CD14-positive monocyte (primary cell): ENCODE measurements at regions not wholly inside any gene's neighbourhood (a gene's known extent, or its start where the extent isn't known, plus 50 kb on each side); places are given as distances from the start of the nearest gene placed in this dataset.

Experiments used
- DNase-seq, 3 donors: peaks; one replicate each; pipeline ENCODE4 v3.0.0-alpha.2; 2011 to 2022
- H2AFZ ChIP-seq: 2 replicates; pipeline ENCODE4 v1.6.0; 2012; ENCODE audit warnings: mild to moderate bottlenecking, low read depth, low read length, inconsistent platforms; ENCODE audit not compliant: insufficient read depth, poor library complexity, severe bottlenecking
- H3K27ac ChIP-seq, 2 donors: 1 replicate in 1 of 2; 2 replicates in 1 of 2; pipeline ENCODE4 v1.5.1; 2012 to 2013; ENCODE audit warnings: low read length in 2 of 2, control low read depth in 1 of 2, inconsistent platforms in 1 of 2, low read depth in 1 of 2, mild to moderate bottlenecking in 1 of 2
- H3K27me3 ChIP-seq, 2 donors: one replicate each; pipeline versions ENCODE4 v1.6.0 to v1.6.1; 2011 to 2013; ENCODE audit warnings: low read length in 2 of 2; ENCODE audit not compliant: control insufficient read depth in 2 of 2, insufficient read depth in 2 of 2
- H3K36me3 ChIP-seq, 2 donors: replicated peaks in 1 of 2; 1 replicate in 1 of 2; 2 replicates in 1 of 2; pipeline versions ENCODE4 v1.5.1 to v1.6.1; 2012 to 2013; ENCODE audit warnings: low read length in 2 of 2, control low read depth in 1 of 2, inconsistent platforms in 1 of 2, mild to moderate bottlenecking in 1 of 2; ENCODE audit not compliant: insufficient read depth in 2 of 2, control insufficient read depth in 1 of 2
- H3K4me1 ChIP-seq, 2 donors: 1 replicate in 1 of 2; 2 replicates in 1 of 2; pipeline versions ENCODE4 v1.5.1 to v1.6.1; 2012 to 2013; ENCODE audit warnings: low read length in 2 of 2, control low read depth in 1 of 2, inconsistent platforms in 1 of 2, mild to moderate bottlenecking in 1 of 2, moderate library complexity in 1 of 2; ENCODE audit not compliant: insufficient read depth in 2 of 2, control insufficient read depth in 1 of 2
- H3K4me2 ChIP-seq: replicated peaks from 2 replicates; pipeline ENCODE3; 2012; ENCODE audit warnings: low read length, moderate library complexity, mild to moderate bottlenecking; ENCODE audit not compliant: poor library complexity, severe bottlenecking; ENCODE audit errors: extremely low read depth
- H3K4me3 ChIP-seq, 3 experiments: fragments of 200-600 bp in 1 of 3; sonication (generic) in 1 of 3; replicated peaks in 1 of 3; 1 replicate in 2 of 3; 2 replicates in 1 of 3; pipeline ENCODE4 v1.5.1; 2011 to 2013; ENCODE audit warnings: low read length in 3 of 3, mild to moderate bottlenecking in 3 of 3, control low read depth in 2 of 3, low read depth in 2 of 3, inconsistent platforms in 1 of 3, moderate library complexity in 1 of 3
- H3K79me2 ChIP-seq: 2 replicates; pipeline ENCODE4 v1.6.0; 2012; ENCODE audit warnings: mild to moderate bottlenecking, control low read depth, inconsistent platforms, low read length, moderate library complexity; ENCODE audit not compliant: insufficient read depth
- H3K9ac ChIP-seq: 2 replicates; pipeline ENCODE4 v1.6.0; 2017; ENCODE audit warnings: low read length, mild to moderate bottlenecking; ENCODE audit not compliant: insufficient read depth, poor library complexity, severe bottlenecking
- H3K9me3 ChIP-seq, 2 donors: replicated peaks in 1 of 2; 1 replicate in 1 of 2; 2 replicates in 1 of 2; pipeline versions ENCODE4 v1.5.1 to v1.6.1; 2012 to 2013; ENCODE audit warnings: low read length in 2 of 2, control low read depth in 1 of 2; ENCODE audit not compliant: control insufficient read depth in 1 of 2, insufficient read depth in 1 of 2
- H4K20me1 ChIP-seq: 2 replicates; pipeline ENCODE4 v1.6.0; 2012; ENCODE audit warnings: mild to moderate bottlenecking, low read length, control low read depth, moderate library complexity; ENCODE audit not compliant: insufficient read depth
- H3K27ac Mint-ChIP-seq, 7 donors: one replicate each; pipeline ENCODE4 v1.8.0; 2020; ENCODE audit warnings: mild to moderate bottlenecking in 7 of 7, mixed read lengths in 7 of 7, moderate library complexity in 6 of 7, inconsistent platforms in 2 of 7
- H3K27me3 Mint-ChIP-seq, 3 donors: one replicate each; pipeline ENCODE4 v1.8.0; 2021 to 2022; ENCODE audit warnings: low read depth in 3 of 3, mild to moderate bottlenecking in 3 of 3, mixed read lengths in 3 of 3, moderate library complexity in 3 of 3, inconsistent platforms in 1 of 3
- H3K36me3 Mint-ChIP-seq, 2 donors: one replicate each; pipeline ENCODE4 v1.8.0; 2020; ENCODE audit warnings: mixed read lengths in 2 of 2, inconsistent platforms in 1 of 2, mild to moderate bottlenecking in 1 of 2
- H3K4me1 Mint-ChIP-seq: one replicate; pipeline ENCODE4 v1.8.0; 2020; ENCODE audit warnings: mild to moderate bottlenecking, mixed read lengths
- H3K4me3 Mint-ChIP-seq, 2 donors: one replicate each; pipeline ENCODE4 v1.8.0; 2020; ENCODE audit warnings: mild to moderate bottlenecking in 2 of 2, mixed read lengths in 2 of 2, moderate library complexity in 1 of 2
- H3K9me3 Mint-ChIP-seq, 7 donors: one replicate each; pipeline ENCODE4 v1.8.0; 2020 to 2022; ENCODE audit warnings: mixed read lengths in 7 of 7, mild to moderate bottlenecking in 6 of 7, moderate library complexity in 6 of 7, inconsistent platforms in 2 of 7
- CTCF ChIP-seq: fragments of 200-600 bp; IDR thresholded peaks from one replicate; pipeline ENCODE4 v1.8.0; 2022; ENCODE audit warnings: antibody characterized with exemption, mild to moderate bottlenecking
- WGBS: methylation state at CpG from one replicate; pipeline ENCODE4 v1.1.5; 2013; ENCODE audit warnings: missing lambda C conversion rate; ENCODE audit not compliant: insufficient coverage; 5-methylcytosine and 5-hydroxymethylcytosine counted together
- intact Hi-C, 2 donors: fragments of 100-400 bp; cut with micrococcal nuclease; formaldehyde crosslinking; loops; one replicate each; pipeline versions ENCODE4 v1.15.0 to v1.15.1; 2023

GRCh38 chr5:2300861-2301574 is 418.3 kb upstream of the IRX4 start:
- Mint-ChIP-seq H3K4me3 (no peak overlapping the region), H3K36me3 (no peaks in the 10 kb centered on the region), H3K9me3 (peaks cover 0 to 2% (median 0%) of the 10 kb centered on the region in 7 donors), H3K27ac (no peak overlapping the region), H3K4me1 (no peaks in the 10 kb centered on the region), H3K27me3 (peaks cover 0 to 10% (median 1%) of the 10 kb centered on the region in 3 donors)
- TF ChIP-seq CTCF: no peak
- Histone ChIP-seq H3K9ac (no peak overlapping the region), H3K27me3 (no peaks in the 10 kb centered on the region), H3K36me3 (no peaks in the 10 kb centered on the region), H3K4me3 (no peak overlapping the region), H3K79me2 (no peaks in the 10 kb centered on the region), H4K20me1 (no peaks in the 10 kb centered on the region), H3K9me3 (no peaks in the 10 kb centered on the region), H3K4me2 (no peak overlapping the region), H3K27ac (no peak overlapping the region), H3K4me1 (no peaks in the 10 kb centered on the region), H2AFZ (no peak overlapping the region)
- intact Hi-C loops: no loop called here
- no peak for DNase-seq
- 92% methylated on average over 15 of the region's 22 CpGs for WGBS

GRCh38 chr5:2300421-2300820 is 417.7 kb upstream of the IRX4 start:
- Mint-ChIP-seq H3K9me3 (peaks cover 0 to 2% (median 0%) of the 10 kb centered on the region in 7 donors), H3K4me1 (no peaks in the 10 kb centered on the region), H3K36me3 (no peaks in the 10 kb centered on the region), H3K27me3 (peaks cover 0 to 11% (median 1%) of the 10 kb centered on the region in 3 donors), H3K27ac (no peak overlapping the region), H3K4me3 (no peak overlapping the region)
- no peak for DNase-seq
- 82% methylated on average over 10 of the region's 11 CpGs for WGBS
- H2AFZ ChIP-seq: no peak overlapping the region
- no peaks in the 10 kb centered on the region for H3K9me3 ChIP-seq
- no peak overlapping the region for H3K4me3 ChIP-seq
- no peaks in the 10 kb centered on the region for H3K79me2 ChIP-seq
- H4K20me1 ChIP-seq: no peaks in the 10 kb centered on the region
- no peaks in the 10 kb centered on the region for H3K4me1 ChIP-seq
- no peak overlapping the region for H3K9ac ChIP-seq
- no peak overlapping the region for H3K4me2 ChIP-seq
- no peaks in the 10 kb centered on the region for H3K27me3 ChIP-seq
- intact Hi-C loops: no loop called here
- no peaks in the 10 kb centered on the region for H3K36me3 ChIP-seq
- no peak overlapping the region for H3K27ac ChIP-seq
- TF ChIP-seq CTCF: no peak
